ENCODE measurements at regions not wholly inside any gene's neighbourhood (a gene's known extent, or its start where the extent isn't known, plus 50 kb on each side); places are given as distances from the start of the nearest gene placed in this dataset.

GRCh38 chr10:29181936-29182335 lies 106.9 kb upstream of the LYZL1 start:
- no peak for DNase-seq

DNA sequence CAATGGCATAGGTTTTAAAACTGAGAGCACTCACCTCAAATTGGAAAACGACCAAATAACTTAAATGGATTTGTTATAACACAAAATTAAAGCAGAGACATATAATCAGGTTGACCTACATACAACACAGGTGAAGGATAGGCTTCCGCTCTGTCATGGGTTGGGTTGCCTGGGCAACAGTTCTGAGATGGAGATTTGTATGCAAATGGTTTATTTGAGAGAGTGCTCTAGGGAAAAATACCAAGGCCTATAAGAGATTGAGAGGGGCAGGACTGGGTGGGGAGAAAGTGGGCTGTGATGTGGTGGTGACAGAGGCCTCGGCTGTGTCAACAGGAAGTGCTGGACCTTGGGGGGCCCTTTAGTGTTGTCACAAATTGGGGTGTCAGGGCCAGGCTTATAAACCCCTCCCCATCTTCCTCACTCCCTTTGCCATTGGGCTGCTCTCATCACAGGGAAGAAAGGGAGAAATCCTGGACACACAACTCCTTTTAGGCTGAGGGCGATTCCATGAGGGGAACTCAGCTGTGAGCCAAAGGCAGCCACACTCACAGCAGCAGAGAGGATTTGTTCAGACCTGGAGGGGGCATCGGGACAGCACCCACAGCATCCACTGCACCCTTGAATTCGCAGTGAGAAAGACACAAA lies 105.4 kb upstream of the LYZL1 start:
- no peak for DNase-seq

- DNase-seq, result no peak
These were observed 104.5 kb upstream of the LYZL1 start for GRCh38 chr10:29184205-29185000.

DNA sequence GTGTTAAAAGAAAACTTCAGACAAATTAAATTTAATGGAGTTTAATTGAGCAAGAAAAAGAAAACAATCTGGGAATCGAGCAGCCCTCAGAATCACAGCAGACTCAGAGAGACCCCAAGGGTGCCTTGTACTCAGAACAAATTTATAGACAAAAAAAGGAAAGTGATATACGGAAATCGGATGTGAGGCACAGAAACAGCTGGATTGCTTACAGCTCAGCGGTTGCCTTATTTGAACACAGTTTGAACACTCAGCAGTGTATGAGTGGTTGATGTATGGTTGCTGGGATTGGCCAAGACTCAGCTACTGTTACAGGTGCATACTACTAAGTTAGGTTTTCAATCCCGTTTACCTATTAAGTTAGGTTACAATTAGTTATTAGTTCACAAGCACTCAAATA lies 103.8 kb upstream of the LYZL1 start:
- no peak for DNase-seq

DNA sequence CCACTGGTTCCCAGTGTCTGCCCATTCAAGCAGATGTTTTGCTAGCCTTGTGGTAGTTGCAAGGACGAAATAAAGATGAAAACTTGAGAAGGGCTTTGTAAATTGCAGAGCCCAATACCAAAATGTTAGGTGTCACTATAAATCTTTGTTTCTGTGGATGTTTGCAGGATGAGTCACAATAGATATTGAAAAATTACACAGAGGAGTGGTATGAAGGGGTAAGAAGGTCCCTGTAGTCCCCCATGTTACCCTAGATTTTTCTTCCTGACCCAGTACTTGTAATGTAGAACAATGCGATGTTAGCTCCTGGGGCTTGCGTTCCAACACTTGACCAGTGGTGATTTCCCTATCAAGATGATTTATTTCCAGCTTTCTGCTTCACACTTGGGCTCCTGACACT lies 102.6 kb upstream of the LYZL1 start:
- DNase-seq, result no peak

GRCh38 chr10:29189256-29189655 lies 99.6 kb upstream of the LYZL1 start:
- no peak for DNase-seq

DNA sequence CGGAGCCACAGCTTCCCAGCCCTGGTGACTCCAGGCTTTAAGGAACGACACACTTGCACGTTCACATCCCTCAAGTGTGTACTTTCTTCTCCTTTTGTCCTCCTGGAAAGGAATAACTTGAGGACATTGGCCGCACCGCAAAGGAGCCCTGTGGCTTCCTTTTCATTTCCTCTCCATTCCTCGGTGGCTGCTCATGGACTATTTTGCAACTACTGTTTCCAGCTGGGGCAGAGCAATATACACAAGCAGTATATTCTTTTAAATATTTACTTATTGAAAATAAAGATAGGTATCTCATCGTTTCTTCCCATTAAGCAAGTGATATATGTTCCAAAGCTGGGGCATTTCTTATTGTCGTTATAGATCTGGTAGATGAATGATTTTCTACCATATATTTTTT lies 97.2 kb upstream of the LYZL1 start:
- DNase-seq, result no peak

- DNase-seq, result no peak
These were observed 89.5 kb upstream of the LYZL1 start for GRCh38 chr10:29199339-29199738.

DNA sequence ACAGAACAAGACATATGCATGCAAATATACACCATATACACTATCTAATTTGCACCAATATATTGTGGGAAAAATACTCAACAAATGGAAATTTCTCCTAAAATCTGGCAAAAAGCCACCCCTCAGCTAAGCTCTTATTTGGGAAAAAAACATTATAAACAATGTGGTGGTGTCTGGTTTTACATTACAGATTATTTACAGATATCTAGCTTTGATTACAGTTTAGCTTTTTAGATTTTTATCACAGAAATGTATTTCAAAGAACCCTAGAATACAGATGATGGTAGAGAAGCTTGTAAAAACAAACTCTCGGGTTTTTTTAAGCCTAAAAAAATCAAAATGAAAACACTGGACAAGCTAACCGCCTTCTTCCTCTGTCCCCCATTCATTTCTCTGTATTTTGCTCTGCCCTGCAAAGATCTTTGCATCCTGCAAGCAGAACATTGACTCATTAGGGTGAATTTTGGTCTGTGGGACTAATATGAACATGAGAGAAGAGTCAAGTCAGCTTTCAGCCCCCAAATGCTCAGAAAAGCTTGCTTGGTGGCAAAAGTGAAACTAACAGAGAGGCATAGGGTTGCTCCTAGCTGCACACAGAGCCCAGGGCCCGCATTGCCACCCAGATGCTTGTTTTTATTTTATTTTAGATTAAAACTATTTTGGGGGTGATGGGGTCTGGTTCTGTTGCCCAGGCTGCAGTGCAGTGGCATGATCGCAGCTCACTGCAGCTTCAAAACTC lies 88.8 kb upstream of the LYZL1 start:
- DNase-seq, result no peak

DNA sequence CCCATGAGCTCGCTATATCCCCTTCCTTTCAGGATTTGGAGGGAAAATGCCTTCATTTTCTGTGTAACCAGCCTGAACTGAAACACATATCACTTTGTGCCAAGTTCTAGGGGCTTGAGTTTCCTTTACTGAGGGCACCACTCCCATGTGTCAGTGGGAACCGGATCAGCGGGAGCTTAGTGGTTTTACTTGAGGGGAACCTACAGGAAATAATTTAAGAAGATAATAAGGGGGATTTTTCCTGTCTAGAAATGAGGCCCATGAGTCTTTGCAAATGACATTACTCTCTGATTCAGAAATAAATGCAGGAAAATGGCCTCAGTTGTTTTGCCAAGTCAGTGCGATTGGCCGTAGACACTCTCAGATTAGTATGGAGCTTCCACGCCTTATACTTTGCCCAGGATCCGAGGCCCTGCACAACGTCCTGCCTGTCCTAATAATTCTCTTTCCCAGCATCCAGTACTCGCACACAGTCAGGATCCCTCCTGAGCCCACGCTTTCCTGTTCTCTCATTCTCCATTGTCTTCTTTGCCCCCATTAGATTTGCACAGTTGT lies 86.4 kb upstream of the LYZL1 start:
- DNase-seq, result no peak

DNA sequence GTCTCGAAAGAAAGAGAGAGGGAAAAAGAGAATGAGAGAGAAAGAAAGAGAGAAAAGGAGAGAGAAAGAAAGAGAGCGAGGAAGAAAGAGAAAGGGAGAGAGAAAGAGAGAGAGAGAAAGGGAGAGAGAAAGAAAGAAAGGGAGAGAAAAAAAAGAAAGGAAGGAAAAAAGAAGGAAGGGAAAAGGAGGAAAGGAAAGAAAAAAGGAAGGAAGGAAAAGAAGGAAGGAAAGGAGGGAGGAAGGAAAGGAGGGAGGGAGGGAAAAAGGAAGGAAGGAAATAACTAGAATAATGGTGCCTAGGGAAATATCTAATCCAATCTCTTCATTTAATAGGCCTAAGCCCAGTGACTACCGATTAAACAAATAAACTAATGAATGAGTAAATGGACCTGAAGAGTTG lies 85.4 kb upstream of the LYZL1 start:
- no peak for DNase-seq

DNA sequence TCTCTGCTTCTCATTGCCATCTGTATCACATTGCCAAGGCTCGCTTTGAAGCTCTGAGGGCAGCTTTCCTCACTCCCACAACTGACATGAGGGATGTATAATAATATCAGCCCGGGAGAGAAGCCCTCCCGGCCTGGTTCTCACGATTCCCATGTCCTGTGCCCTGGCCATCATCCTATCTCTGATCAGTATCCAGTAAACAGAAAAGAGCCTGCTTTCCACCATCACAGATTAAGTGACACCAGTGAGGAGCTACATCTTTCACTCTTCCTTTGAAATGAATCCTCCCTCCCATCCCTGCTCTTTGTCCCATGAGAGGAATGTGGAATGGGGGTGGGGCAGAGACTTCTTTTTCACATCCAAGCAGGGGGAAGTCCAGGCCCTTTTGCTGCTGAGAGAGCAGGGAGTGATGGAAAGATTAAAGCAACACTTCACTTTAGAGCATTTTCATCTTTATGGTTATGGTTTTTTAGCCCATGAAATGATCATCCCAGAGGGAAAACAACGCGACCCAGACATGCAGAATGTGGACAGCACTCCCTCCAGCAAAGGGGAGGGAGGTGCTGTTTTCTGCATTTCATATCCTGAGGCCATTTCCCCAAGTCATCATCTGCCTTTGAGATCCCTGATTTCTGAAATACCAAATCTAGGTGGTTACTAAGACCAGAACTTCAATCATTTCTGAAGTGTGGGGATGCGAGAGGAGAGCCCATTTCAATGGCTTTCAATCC lies 84.6 kb upstream of the LYZL1 start:
- DNase-seq, result no peak

- no peak for DNase-seq
These were observed 83.1 kb upstream of the LYZL1 start for GRCh38 chr10:29205787-29206186.

DNA sequence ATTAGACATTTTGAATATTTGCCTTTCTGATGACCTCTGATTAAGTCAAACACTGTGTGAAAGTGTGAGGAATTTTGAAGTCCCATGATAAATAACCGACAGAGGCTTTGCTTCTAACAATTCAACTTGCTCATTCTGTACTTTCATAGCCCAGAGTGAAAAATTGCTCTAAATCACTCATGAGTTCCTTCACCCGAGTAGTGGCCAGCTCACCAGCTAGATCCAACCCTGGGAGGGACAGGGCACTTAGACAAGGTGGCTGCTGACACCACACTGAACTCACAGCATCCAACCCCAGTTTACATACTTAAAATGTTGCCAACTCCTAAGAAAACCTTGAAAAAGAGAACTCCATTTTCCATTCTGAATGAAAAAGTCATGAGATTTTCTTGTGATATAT lies 80.0 kb upstream of the LYZL1 start:
- DNase-seq, result no peak

DNA sequence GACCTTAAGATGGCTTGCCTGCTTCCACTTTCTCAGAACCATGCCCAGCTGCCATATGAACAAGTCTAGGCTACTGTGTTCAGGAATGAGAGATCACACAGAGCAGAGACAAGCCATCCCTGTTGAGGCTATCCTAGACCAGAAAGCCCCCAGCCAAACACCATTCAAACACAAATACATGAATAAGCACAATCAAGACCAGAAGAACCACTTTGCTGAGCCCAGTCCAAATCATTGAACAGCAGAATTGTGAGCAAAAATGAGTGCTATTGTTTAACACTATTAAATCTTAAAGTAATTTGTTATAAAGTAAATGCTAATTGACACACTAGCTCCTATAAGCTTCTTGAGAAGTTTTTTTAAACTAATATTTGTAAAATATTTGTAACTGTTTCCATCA lies 79.0 kb upstream of the LYZL1 start:
- no peak for DNase-seq

- DNase-seq, result no peak
These were observed 78.5 kb upstream of the LYZL1 start for GRCh38 chr10:29210266-29210868.

DNA sequence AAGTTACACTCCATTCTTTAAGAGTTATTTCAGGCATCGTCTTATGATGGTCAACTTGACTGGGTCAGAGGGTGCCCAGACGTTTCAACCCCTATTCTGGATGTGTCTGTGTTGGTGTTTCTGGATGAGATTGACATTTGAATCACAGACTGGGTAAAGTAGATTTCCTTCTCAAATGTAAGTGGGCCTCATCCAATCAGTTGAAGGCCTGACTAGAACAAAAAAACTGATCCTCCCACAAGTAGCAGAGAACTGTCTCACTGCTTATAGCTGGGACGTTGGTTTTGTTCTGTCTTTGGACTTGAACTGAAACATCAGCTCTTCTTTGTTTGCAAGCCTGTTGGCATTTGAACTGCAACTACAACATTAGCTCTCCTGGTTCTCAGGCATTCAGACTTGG lies 76.3 kb upstream of the LYZL1 start:
- no peak for DNase-seq

DNA sequence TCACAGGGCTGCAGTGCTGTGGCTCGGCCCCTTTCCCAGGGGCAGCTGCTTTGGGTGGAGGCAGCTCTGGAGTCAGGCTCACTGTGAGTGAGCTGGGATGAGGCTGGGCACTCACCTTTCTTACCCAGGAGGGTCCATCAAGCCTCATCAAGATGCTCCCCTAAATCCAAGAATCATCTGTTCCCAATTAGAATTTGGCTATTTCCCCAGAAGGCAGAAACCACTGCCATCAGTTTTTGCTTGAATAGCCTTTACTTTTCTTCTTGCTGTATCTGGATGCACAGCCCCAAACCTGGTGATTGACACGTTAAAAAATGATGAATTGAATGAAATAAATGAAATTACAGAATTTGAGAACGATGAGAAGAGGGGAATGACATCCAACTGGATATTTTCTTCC lies 74.3 kb upstream of the LYZL1 start:
- no peak for DNase-seq

DNA sequence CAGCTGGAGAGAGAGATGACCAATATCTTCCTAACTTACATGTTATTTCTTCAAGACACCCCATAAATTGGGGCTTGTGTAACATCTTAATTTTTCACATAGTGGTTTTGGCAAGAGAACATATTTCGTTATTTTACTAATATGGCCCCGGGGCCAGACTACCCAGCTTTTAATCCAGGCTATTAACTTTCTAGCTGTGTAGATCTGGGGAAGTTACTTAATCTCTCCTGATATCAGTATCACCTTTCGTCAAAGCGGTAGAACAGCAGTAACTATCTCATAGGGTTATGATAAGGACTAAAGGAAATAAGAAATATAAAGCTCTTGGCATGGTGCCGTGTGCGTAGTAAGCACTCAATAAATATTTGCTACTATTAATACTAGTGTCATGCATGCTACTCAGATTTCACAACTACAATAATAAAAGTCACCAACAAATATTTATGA lies 71.6 kb upstream of the LYZL1 start:
- DNase-seq, result no peak

GRCh38 chr10:29223326-29223725 lies 65.5 kb upstream of the LYZL1 start:
- no peak for DNase-seq

DNA sequence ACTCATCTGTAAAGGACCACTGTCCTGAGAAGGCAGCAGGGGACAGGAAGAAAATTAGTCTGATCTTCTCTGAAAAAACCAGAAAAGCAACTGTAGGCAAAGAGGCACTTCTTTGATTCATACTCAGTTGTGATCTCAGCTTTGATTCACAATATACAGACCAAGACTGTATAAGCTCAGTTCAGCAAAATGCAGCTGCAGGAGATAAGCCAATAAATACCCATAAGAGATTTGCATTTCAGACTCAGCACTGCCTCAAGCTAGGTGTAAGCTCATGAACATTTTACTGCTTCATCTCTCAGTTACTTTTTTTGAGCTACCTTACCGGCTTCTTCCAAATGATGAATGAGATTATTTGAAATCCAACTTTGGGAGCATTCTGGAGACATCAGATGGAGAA lies 64.2 kb upstream of the LYZL1 start:
- DNase-seq, result no peak

DNA sequence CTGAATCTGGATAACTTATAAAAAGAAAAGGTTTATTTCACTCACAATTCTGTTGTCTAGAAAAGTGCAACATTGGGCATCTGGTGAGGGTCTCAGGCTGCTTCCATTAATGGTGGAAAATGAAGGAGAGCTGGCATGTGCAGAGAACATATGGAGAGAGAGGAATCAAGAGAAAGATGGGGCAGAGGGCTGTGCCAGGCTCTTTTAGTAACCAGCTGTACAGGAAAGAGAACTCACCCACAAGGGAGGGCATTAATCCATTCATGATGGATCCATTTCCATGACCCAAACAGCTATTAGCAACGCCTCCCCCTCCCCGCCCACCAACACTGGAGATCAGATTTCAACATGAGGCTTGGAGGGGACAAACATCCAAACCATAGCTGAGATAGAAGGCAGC lies 61.7 kb upstream of the LYZL1 start:
- DNase-seq, result no peak

- DNase-seq, result no peak
These were observed 60.3 kb upstream of the LYZL1 start for GRCh38 chr10:29228562-29228961.
